HCT116 (cell line): ENCODE measurements at regions not wholly inside any gene's neighbourhood (a gene's known extent, or its start where the extent isn't known, plus 50 kb on each side); places are given as distances from the start of the nearest gene placed in this dataset.
"Not testable (repeated sequence)": the region's sequence is repeated elsewhere in the genome, so short reads cannot be mapped to it uniquely, and the experiment has no call there.

Source experiments
- CEBPB ChIP-seq: IDR thresholded peaks from 2 replicates; pipeline ENCODE4 v1.6.1; 2012; ENCODE audit warnings: low read depth
- ELF1 ChIP-seq: IDR thresholded peaks from 2 replicates; pipeline ENCODE4 v1.6.1; 2012; ENCODE audit warnings: low read depth, borderline replicate concordance
- EZH2 ChIP-seq: fragments of 200-600 bp; sonication (generic); IDR thresholded peaks from 2 replicates; pipeline ENCODE4 v1.6.1; 2017; ENCODE audit warnings: antibody characterized with exemption, mixed run types
- MAX ChIP-seq: IDR thresholded peaks from 2 replicates; pipeline ENCODE4 v1.6.1; 2012
- POLR2AphosphoS5 ChIP-seq: IDR thresholded peaks from 2 replicates; pipeline ENCODE4 v1.6.1; 2011; ENCODE audit warnings: mild to moderate bottlenecking, low read depth, low read length, moderate library complexity
- RAD21 ChIP-seq: IDR thresholded peaks from 2 replicates; pipeline ENCODE4 v1.6.1; 2012; ENCODE audit warnings: low read depth, mild to moderate bottlenecking
- SRF ChIP-seq: IDR thresholded peaks from 2 replicates; pipeline ENCODE4 v1.6.1; 2012; ENCODE audit warnings: low read depth
- YY1 ChIP-seq: IDR thresholded peaks from 2 replicates; pipeline ENCODE4 v1.6.1; 2011; ENCODE audit warnings: low read length, low read depth, moderate library complexity, mild to moderate bottlenecking; ENCODE audit not compliant: insufficient replicate concordance; ENCODE audit errors: extremely low read depth
- TF ChIP-seq, protein P1 (sequence below), 3 experiments: fragments of 200-600 bp in 1 of 3; sonication (generic) in 1 of 3; IDR thresholded peaks in 2 of 3; conservative IDR thresholded peaks in 1 of 3; 2 replicates each; pipeline ENCODE4 v1.5.1; 2012 to 2017; ENCODE audit warnings: low read depth in 2 of 3, low read length in 2 of 3, antibody characterized with exemption in 1 of 3, borderline replicate concordance in 1 of 3, control low read depth in 1 of 3, mild to moderate bottlenecking in 1 of 3, mixed read lengths in 1 of 3, mixed run types in 1 of 3, moderate library complexity in 1 of 3; ENCODE audit not compliant: insufficient read depth in 1 of 3

GRCh38 chr5:163907783-163908182, 402.4 kb downstream of the MAT2B start:
- TF ChIP-seq MAX, EZH2, YY1, SRF, CEBPB, POLR2AphosphoS5, ELF1, RAD21: not testable (repeated sequence)
- TF ChIP-seq, protein P1, sequence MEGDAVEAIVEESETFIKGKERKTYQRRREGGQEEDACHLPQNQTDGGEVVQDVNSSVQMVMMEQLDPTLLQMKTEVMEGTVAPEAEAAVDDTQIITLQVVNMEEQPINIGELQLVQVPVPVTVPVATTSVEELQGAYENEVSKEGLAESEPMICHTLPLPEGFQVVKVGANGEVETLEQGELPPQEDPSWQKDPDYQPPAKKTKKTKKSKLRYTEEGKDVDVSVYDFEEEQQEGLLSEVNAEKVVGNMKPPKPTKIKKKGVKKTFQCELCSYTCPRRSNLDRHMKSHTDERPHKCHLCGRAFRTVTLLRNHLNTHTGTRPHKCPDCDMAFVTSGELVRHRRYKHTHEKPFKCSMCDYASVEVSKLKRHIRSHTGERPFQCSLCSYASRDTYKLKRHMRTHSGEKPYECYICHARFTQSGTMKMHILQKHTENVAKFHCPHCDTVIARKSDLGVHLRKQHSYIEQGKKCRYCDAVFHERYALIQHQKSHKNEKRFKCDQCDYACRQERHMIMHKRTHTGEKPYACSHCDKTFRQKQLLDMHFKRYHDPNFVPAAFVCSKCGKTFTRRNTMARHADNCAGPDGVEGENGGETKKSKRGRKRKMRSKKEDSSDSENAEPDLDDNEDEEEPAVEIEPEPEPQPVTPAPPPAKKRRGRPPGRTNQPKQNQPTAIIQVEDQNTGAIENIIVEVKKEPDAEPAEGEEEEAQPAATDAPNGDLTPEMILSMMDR (IDR thresholded peaks at IDR 0.05 in 2 of 3, conservative IDR thresholded peaks at IDR 0.05 in 1 of 3; ENCODE audit: borderline replicate concordance in 1 of 3, insufficient read depth in 1 of 3, low read depth in 2 of 3, low read length in 2 of 3), result not testable (repeated sequence)
